ENCODE measurements at regions not wholly inside any gene's neighbourhood (a gene's known extent, or its start where the extent isn't known, plus 50 kb on each side); places are given as distances from the start of the nearest gene placed in this dataset.

DNA sequence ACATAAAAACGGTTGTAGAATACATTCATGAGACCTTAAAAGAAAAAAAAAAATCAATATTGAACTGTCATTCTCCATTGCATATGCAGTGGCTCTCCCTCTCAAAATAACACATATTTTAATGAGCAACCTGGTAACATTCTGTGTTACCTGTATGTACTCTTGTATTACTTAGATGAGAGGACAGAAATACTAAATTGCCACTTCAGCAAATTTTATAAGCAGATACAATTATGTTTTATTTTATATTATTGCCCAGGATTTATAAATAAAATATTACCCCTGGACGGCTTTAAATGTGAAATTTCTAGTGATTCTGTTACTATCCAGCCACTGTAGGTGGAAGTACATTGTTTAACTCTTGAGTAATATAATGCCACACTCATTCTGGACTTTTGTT, 463.2 kb upstream of the ROBO1 start:
- TF ChIP-seq POLR2AphosphoS5 (IDR thresholded peaks at IDR 0.05; ENCODE audit: low read depth, low read length): no peak
- TF ChIP-seq, protein P1, sequence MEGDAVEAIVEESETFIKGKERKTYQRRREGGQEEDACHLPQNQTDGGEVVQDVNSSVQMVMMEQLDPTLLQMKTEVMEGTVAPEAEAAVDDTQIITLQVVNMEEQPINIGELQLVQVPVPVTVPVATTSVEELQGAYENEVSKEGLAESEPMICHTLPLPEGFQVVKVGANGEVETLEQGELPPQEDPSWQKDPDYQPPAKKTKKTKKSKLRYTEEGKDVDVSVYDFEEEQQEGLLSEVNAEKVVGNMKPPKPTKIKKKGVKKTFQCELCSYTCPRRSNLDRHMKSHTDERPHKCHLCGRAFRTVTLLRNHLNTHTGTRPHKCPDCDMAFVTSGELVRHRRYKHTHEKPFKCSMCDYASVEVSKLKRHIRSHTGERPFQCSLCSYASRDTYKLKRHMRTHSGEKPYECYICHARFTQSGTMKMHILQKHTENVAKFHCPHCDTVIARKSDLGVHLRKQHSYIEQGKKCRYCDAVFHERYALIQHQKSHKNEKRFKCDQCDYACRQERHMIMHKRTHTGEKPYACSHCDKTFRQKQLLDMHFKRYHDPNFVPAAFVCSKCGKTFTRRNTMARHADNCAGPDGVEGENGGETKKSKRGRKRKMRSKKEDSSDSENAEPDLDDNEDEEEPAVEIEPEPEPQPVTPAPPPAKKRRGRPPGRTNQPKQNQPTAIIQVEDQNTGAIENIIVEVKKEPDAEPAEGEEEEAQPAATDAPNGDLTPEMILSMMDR (IDR thresholded peaks at IDR 0.05): no peak
- TF ChIP-seq SIN3A (IDR thresholded peaks at IDR 0.05; ENCODE audit: borderline replicate concordance, insufficient read depth, low read depth, low read length): no peak
- no peak for TF ChIP-seq TCF7L2 (IDR thresholded peaks at IDR 0.05; ENCODE audit: low read depth, low read length)
- no peak for TF ChIP-seq REST (IDR thresholded peaks at IDR 0.05; ENCODE audit: insufficient read depth in 1 of 2, low read depth in 2 of 2, low read length in 1 of 2)

All from Panc1 (cell line).